Activated T-cell treated with anti-CD3 and anti-CD28 coated beads, Interleukin-2, amount 50 U/mL, for 4 hours (primary cell): ENCODE measurements at regions not wholly inside any gene's neighbourhood (a gene's known extent, or its start where the extent isn't known, plus 50 kb on each side); places are given as distances from the start of the nearest gene placed in this dataset.

Experiments
- ATAC-seq, 2 donors: fragments of 200-7000 bp; cut with Tn5 transposase; one replicate each; pipeline ENCODE4 v1.10.0; 2021
- DNase-seq: peaks from one replicate; pipeline ENCODE4 v3.0.0-alpha.2; 2020
- H3K27me3 Mint-ChIP-seq: one replicate; pipeline ENCODE4 v1.8.0; 2021; ENCODE audit warnings: low read depth, mixed read lengths
- H3K36me3 Mint-ChIP-seq: one replicate; pipeline ENCODE4 v1.8.0; 2022; ENCODE audit warnings: mixed read lengths; ENCODE audit not compliant: insufficient read depth
- H3K4me1 Mint-ChIP-seq: one replicate; pipeline ENCODE4 v1.8.0; 2021; ENCODE audit warnings: low read depth, mixed read lengths
- H3K4me3 Mint-ChIP-seq: one replicate; pipeline ENCODE4 v1.8.0; 2021; ENCODE audit warnings: mild to moderate bottlenecking, moderate library complexity, mixed read lengths
- H3K9me3 Mint-ChIP-seq: one replicate; pipeline ENCODE4 v1.8.0; 2021; ENCODE audit warnings: mixed read lengths

DNA sequence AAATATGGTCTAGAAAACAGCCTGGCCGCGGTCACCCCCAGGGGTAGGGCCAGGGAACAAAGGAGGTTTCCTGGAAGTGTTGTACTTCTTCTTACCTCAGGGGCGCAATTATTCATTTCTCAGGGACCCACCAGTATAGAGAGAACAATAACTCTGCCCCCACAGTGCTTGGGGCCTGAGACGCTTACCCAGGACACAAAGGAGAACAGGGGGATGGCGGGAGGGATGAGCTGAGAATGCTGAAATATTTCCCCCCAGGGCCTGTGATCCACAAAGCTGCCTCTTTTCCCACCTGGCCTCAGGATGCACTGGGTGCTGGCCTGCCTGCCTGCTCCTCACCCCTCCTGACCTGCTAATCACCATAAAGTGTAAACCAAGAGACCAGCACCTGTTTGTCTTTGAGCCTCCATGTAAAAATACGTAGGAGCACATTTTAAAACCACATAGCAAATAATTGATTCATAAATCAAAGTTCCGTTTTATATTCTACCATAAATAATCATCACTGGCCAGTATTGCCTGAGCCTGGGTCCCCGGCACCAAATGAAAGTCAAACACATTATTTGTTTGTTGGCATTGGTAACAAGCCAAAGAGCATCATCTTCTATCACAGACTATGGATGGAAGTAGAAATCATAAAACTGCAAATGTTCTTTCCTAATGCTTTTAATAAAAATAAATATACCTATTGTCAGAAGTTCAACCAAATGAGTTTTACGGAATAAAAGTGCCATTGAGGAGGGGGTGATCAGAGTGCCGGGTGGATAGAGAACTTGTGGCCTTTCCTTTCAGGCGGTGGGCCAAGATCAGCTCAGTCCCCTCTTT is 67.3 kb upstream of the RMDN2 start:
- no peak overlapping the region for H3K4me3 Mint-ChIP-seq
- peaks cover 5% of the 10 kb centered on the region for H3K9me3 Mint-ChIP-seq
- DNase-seq (no peak), ATAC-seq (no peak)
- no peaks in the 10 kb centered on the region for H3K36me3 Mint-ChIP-seq
- peaks cover 3% of the 10 kb centered on the region for H3K4me1 Mint-ChIP-seq
- H3K27me3 Mint-ChIP-seq, result peaks cover 10% of the 10 kb centered on the region

DNA sequence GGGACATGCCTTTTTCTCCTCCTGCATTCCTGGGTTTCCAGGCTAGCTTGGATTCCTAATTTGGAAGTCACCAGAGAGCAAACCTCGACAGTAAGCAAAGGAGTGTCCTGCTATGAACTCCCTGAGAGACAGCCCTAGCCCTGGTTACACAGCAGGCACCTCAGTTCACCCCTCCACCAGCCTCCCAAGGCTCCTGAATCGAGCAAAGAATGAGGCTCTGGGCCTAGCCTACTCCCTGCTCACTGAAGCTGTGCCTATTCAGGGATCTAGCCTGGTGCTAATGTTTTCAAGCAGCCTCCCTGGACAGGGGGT is 66.7 kb upstream of the RMDN2 start:
- ATAC-seq (no peak), DNase-seq (no peak)
- H3K4me1 Mint-ChIP-seq, result peaks cover 3% of the 10 kb centered on the region
- peaks cover 5% of the 10 kb centered on the region for H3K9me3 Mint-ChIP-seq
- no peaks in the 10 kb centered on the region for H3K36me3 Mint-ChIP-seq
- H3K27me3 Mint-ChIP-seq, result peaks cover 15% of the 10 kb centered on the region
- H3K4me3 Mint-ChIP-seq, result no peak overlapping the region

DNA sequence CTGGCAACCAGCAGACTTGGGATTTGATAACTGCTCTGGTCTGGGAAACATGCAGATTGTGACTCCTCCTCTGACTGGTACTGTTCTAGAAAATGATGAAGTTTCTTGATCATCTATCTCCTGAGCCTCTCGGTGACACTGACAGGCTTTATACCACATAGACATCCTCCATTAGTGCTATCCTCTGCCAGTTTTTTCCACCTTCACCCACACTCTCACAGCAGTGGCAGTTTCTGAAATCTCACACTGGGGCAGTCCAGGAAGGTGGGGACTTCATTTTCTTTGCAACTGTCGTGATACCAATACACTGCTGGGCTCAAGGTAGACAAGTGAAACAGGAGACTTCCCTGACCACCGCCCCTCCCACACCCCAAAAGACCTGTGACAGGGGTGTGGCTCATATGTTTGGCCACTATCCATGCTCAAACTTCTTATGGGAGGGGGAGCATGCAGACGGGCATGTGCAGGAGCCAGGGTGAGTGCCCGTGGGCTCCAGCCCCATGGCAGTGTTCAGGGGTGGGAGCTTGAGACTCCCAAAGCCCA is 66.3 kb upstream of the RMDN2 start:
- Mint-ChIP-seq H3K9me3 (peaks cover 5% of the 10 kb centered on the region), H3K4me1 (peaks cover 2% of the 10 kb centered on the region), H3K27me3 (peaks cover 18% of the 10 kb centered on the region), H3K4me3 (no peak overlapping the region), H3K36me3 (no peaks in the 10 kb centered on the region)
- ATAC-seq (peak in 1 of 2 donors; percentile 51), DNase-seq (no peak)

DNA sequence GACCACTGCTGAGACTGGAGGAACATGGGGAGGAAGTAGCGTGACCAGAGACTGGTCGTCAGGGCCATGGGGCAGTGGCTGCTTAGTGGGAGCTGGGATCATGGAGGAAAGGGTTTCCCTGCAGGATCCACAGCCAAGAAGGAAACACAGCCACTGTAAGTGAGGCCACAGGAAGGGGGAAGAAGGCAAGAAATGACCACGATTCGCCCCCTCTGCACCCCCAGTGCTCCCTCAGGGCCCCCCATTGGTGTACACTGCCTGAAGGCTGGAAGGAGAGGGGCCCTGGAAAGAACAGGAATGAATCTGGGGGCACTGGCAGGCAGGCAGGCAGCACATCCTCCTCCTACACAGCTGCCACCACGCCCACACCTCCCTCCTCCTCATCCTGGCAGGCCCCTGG is 62.5 kb upstream of the RMDN2 start:
- H3K27me3 Mint-ChIP-seq, result peaks cover 25% of the 10 kb centered on the region
- H3K9me3 Mint-ChIP-seq, result peaks cover 5% of the 10 kb centered on the region
- H3K36me3 Mint-ChIP-seq, result no peaks in the 10 kb centered on the region
- no peaks in the 10 kb centered on the region for H3K4me1 Mint-ChIP-seq
- DNase-seq, result no peak
- H3K4me3 Mint-ChIP-seq, result no peak overlapping the region
- no peak for ATAC-seq

DNA sequence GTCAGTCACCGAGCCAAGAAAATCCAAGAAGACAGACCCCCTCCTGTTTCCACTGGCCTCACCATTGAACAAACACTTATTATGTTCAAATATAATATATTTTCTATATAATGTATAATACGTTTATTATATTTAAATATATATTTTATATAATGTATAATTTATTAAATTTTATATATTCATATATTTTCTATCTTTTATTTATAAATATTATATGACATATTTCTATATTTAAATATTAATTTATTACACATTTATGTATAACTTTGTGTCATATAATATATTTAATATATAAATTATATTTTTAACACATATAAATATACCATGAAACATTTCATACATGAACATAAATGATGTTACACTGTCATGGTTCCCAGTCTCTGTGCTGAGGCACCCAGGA is 60.9 kb upstream of the RMDN2 start:
- H3K4me3 Mint-ChIP-seq, result no peak overlapping the region
- no peak for ATAC-seq
- H3K36me3 Mint-ChIP-seq, result no peaks in the 10 kb centered on the region
- H3K4me1 Mint-ChIP-seq, result no peaks in the 10 kb centered on the region
- no peak for DNase-seq
- peaks cover 27% of the 10 kb centered on the region for H3K27me3 Mint-ChIP-seq
- H3K9me3 Mint-ChIP-seq, result peaks cover 4% of the 10 kb centered on the region

DNA sequence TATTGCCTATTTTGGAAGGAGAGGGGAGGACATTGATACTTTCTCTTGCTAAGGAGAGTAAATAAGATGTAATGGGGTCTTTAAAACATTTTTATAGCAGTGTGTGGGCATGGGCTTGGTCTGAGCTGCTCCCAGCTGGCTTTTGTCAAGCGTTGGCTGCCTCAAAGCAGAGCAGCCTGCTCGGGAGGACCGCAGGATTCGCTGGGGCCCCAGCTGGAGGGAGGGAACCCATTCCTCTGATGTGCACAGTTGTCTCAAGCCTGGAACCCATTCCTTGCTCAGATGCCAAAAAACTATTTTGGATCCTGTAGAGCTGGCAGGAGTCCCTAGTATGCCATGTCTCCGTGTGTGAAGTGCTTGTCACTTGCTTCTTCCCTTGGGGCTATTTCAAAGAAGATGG is 59.4 kb upstream of the RMDN2 start:
- no peaks in the 10 kb centered on the region for H3K36me3 Mint-ChIP-seq
- no peak for ATAC-seq
- H3K27me3 Mint-ChIP-seq, result peaks cover 24% of the 10 kb centered on the region
- H3K9me3 Mint-ChIP-seq, result no peaks in the 10 kb centered on the region
- no peak for DNase-seq
- no peak overlapping the region for H3K4me3 Mint-ChIP-seq
- peaks cover 2% of the 10 kb centered on the region for H3K4me1 Mint-ChIP-seq

DNA sequence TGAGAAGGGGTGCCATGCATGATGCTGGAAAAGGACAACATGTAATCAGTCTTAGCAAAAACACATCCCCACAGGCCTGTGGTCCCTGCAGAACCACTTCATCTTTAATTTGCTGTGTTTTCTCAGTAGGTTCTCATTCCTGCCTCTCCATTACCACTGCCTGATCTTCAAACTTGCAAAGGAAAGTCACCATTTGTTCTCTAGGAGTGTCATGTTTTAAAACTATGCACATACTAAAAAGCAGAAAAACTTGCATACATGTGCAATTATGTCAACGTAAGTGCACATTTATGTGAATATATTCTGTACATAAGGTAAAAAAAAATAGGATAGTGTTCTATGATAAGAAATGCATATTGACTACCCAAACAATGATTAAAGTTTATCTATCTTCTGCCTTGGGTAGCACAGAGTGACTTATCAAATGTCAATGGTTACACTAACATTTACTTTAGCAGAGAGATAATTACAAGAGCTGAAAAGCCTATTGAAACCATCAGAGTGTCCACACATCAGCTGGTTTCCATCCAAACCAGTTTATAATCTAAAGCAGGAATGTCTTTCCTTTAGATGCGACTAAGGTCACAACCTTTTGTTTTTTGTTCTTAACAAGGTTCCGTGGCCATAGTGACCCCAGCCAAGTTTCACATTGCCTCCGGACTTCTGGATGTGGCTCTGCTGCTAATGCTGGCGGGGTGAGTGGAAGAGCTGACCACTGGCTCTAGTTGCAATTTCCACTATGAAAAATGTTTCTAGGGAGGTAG is 58.7 kb upstream of the RMDN2 start:
- H3K9me3 Mint-ChIP-seq, result no peaks in the 10 kb centered on the region
- peaks cover 9% of the 10 kb centered on the region for H3K4me1 Mint-ChIP-seq
- DNase-seq (no peak), ATAC-seq (no peak)
- H3K4me3 Mint-ChIP-seq, result no peak overlapping the region
- H3K27me3 Mint-ChIP-seq, result peaks cover 24% of the 10 kb centered on the region
- H3K36me3 Mint-ChIP-seq, result no peaks in the 10 kb centered on the region

DNA sequence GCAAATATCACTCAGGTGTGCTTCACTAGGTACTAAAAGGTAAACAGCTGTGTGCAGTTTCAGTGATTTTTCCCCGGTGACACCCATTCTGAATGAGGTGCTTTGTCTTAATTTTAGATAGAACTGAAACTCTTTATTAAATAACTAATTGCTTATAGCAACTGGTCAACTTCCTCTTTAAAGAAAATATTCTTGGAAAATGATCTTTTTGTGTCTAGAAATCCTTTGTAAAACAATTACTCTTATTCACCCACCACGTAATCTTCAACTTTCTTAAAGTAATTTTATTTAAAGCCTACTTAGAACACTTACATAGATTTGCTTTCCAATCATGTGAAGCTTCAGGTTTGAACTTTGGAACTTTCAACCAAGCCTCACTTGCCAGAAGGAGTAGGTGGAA is 57.9 kb upstream of the RMDN2 start:
- Mint-ChIP-seq H3K36me3 (no peaks in the 10 kb centered on the region), H3K27me3 (peaks cover 19% of the 10 kb centered on the region), H3K9me3 (no peaks in the 10 kb centered on the region), H3K4me3 (no peak overlapping the region), H3K4me1 (peaks cover 17% of the 10 kb centered on the region)
- no peak for ATAC-seq
- DNase-seq, result no peak

DNA sequence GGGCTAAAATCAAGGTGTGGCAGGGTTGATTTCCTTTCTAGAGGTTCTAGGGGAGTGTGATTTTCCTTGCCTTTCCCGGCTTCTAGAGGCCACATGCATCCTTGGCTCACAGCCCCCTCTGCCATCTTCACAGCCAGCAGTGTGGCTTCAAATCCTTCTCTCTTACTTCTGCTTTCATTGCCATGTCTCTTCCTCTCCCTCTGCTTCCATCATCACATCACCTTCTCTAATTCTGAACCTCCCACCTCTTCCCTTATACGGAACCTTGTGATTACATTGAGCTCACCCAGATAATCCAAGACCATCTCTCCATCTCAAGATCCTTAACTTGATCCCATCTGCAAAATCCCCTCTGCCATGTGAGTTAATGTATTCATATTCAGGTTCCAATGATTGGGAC is 56.2 kb upstream of the RMDN2 start:
- Mint-ChIP-seq H3K36me3 (no peaks in the 10 kb centered on the region), H3K4me1 (peaks cover 33% of the 10 kb centered on the region), H3K27me3 (peaks cover 8% of the 10 kb centered on the region), H3K9me3 (no peaks in the 10 kb centered on the region), H3K4me3 (no peak overlapping the region)
- no peak for DNase-seq
- no peak for ATAC-seq

DNA sequence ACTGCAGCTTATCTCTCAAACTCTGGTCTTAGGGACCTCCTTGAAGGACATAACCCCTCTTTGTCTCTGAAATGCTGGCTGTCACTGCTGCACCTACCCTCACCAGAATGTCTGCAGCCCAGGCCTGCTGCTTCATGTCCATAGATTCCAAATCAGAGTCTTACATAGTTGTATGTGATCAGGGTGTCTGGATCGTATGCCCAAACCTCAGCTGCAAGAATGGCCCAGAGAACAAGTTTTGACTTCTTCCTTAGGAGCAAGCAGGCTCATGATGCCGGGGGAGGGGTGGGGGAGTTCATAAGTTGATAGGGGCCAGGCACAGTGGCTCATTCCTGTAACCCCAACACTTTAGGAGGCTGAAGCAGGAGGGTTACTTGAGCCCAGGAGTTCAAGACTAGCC is 55.8 kb upstream of the RMDN2 start:
- Mint-ChIP-seq H3K4me1 (peaks cover 35% of the 10 kb centered on the region), H3K27me3 (peaks cover 8% of the 10 kb centered on the region), H3K9me3 (no peaks in the 10 kb centered on the region), H3K36me3 (no peaks in the 10 kb centered on the region), H3K4me3 (no peak overlapping the region)
- ATAC-seq (no peak), DNase-seq (no peak)

DNA sequence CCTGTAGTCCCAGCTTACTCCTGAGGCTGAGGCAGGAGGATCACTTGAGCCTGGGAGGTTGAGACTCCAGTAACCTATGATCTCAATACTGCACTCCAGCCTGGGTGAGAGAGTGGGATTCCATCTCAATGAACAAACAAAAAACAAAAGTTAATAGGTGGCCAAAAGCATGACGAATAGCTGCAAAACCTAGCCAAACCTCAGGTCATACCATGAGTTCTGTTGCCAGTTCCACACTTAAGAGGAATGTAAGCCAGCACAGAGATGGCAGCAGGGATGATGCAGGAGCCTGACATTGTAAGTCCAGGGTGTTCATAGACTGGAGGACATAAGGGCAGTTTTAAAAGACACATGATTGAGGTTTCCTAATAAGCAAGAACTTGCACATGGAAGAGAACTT is 55.3 kb upstream of the RMDN2 start:
- Mint-ChIP-seq H3K27me3 (peaks cover 8% of the 10 kb centered on the region), H3K9me3 (no peaks in the 10 kb centered on the region), H3K36me3 (no peaks in the 10 kb centered on the region), H3K4me3 (no peak overlapping the region), H3K4me1 (peaks cover 35% of the 10 kb centered on the region)
- no peak for DNase-seq
- no peak for ATAC-seq

DNA sequence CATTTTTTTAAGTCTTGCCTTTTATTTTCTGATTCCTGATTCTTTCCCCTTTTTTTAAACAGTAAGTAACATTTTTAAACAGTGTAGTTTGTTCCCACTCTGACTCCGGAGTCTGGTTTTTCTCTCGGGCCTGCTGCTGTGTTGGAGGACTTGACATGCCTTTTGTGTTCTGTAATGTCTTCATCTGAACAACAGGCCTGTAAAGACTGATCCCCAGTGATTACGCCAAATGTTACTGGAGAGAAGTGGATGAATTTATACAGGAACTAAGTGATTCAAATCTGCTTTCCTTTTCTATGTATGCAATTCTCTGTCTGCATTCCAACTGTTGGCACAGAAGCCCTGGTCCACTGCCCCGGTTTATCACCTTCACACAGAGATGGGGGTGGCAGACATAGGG is 54.3 kb upstream of the RMDN2 start:
- Mint-ChIP-seq H3K36me3 (no peaks in the 10 kb centered on the region), H3K4me1 (peaks cover 35% of the 10 kb centered on the region), H3K4me3 (no peak overlapping the region), H3K9me3 (no peaks in the 10 kb centered on the region), H3K27me3 (peaks cover 4% of the 10 kb centered on the region)
- DNase-seq, result no peak
- ATAC-seq, result no peak

DNA sequence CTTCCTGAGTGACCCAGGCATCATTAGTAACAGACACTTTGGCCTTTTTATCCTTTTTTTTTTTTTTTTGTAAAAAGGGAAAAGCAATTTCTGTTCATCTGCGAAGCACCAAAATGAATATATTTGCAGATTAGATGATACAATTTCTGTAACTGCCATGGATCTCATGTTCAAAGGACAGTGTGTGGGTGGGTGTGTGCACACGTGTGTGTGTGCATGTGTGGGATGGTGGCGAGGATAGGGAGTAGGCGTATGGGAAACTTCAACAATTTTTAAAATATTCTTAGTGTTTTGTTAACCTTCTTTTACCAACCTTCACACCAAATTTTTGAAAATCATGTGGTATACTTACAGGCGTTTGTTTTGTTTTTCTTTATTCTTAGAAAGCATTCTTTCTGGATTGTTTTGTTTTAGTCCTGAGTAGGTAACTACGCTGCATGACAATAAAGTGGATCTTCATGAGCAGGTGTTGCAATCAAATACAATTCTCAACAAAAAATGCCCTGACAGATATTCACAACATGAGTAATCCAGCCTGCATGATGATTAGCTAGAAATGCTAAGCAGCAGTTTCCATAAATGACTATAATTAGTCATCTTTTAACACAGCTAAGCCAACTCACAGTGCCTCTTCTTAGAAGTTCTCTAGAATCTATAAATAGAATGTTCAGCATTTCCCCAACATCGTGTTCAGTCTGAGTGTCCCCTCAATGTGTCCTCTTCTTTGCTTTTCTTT is 53.5 kb upstream of the RMDN2 start:
- no peak for DNase-seq
- Mint-ChIP-seq H3K36me3 (no peaks in the 10 kb centered on the region), H3K9me3 (no peaks in the 10 kb centered on the region), H3K4me3 (peak overlapping the region; percentile 63), H3K27me3 (peaks cover 3% of the 10 kb centered on the region), H3K4me1 (peaks cover 35% of the 10 kb centered on the region)
- peak; percentile 95 to 97 for ATAC-seq

DNA sequence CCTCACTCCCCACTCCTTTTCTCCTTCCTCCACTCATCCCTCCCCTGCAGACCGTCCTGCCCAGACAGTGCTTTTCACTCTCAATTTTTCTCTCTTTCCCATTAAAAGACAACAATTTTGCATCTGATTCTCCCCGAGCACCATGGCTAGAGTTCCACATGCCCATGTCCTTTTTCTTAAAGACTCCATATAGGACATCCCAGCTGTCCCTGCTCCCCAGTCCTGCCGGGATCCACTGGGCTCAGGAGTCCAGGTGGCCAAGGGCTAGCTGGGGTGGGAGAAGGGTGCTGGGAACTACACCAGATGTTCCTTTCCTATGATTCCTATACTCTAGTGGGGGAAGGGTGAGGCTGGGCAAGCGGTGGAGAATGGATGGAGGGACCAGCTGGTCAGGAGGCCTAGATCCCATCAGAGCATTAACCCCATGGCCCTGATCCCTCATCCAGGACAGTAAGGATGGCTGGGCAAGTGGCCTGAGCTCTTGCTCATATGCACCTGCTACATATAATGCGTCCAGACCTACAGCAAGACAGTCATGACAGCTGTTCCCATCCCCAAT is 52.8 kb upstream of the RMDN2 start:
- Mint-ChIP-seq H3K4me3 (peak overlapping the region; percentile 63), H3K9me3 (no peaks in the 10 kb centered on the region), H3K27me3 (peaks cover 2% of the 10 kb centered on the region), H3K36me3 (no peaks in the 10 kb centered on the region), H3K4me1 (peaks cover 35% of the 10 kb centered on the region)
- DNase-seq (no peak), ATAC-seq (peak in 1 of 2 donors; percentile 2)
